HUDEP-2 (cell line): ENCODE measurements at regions not wholly inside any gene's neighbourhood (a gene's known extent, or its start where the extent isn't known, plus 50 kb on each side); places are given as distances from the start of the nearest gene placed in this dataset.
"Not testable (repeated sequence)": the region's sequence is repeated elsewhere in the genome, so short reads cannot be mapped to it uniquely, and the experiment has no call there.

ENCODE experiments used
- DNase-seq, 76 experiments: peaks; one replicate each; lab custom pipeline; 2025; ENCODE audit not compliant: unreplicated experiment in 76 of 76; lab: John Stamatoyannopoulos, UW

DNA sequence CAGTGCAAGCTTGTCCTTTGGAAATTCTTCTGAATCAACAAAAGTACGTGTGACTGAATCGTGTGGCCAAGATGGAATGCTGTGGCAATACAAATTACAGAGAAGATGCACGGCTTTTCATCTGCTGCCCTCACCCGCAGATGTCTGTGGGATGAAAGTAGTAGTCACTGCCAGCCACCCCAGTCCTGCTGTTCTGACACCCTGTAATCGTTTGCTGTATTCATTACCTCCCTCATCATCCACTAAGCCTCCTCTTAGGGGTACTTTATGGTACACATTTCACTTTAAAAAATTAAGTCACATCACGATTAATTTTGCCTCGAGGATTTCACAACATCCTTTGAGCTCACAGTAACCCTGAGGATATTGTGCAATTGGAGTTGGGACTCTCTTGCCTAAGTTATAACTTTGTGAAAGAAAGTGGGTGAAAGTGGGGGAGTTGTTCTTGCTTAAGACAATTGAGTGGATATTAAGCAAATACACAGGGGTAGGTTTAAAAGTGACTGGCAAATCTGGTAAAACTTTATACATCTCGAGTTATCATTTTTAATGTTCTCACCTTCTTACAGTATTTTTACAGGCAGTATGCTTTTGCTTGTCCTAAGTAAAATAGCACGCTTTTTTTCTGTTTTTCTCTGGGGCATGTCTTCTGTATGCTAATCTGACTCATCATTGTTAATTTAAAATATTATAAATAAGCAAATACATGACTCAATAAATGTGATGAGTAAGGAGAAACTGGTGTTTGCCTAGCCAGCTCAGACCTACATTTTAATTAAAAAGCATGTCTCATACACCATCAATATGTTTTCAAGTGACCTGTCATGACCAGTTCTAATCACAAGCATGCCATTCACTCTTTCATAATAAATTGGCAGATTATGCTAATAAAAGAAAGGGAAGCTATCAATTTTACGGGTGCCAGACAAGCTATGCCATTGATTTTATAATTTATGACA, 680.9 kb downstream of the IRS1 start:
- DNase-seq, result no peak

DNA sequence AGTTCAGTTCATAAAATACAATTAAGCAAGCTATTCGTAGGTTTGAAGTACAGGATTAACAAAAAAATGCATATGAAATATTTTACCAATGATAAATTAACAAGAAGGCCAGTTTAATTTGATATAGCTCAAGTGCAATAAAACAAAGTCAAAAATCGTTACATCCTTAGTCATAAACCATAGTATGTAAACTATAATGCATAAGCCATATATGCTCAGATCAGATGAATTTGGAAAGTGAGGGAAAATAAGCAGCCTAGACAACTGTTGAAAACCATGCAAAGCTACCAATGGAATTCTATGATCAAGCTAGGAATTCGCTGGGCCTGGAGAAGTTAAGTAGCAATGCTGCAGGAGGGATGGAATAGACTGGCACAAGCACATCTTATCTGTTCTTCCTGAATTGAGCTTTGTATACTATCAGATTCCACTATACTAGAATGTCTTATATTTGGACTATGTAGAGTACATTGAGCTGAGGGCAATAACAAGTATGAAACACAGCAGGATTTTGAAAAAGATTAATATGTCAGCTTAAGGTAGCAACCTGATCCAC, 682.0 kb downstream of the IRS1 start:
- DNase-seq, result no peak

DNA sequence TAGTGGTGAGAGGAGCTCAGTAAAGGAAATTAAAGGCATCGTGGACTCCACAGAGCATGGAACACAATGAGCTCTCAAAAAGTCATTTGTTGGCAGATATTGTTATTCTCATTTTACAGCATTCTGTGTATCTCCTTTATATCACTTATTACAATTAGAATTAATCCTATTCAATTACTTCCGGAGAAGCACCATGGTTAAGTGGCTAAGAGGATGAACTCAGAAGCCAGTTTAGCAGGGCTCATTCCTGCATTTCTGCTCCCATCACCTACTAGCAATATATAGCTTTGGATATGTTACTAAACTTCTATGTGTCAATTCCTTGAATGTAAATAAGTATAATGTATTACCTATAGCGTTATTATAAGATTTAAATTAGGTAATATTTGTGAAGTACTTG, 683.3 kb downstream of the IRS1 start:
- DNase-seq, result no peak

DNA sequence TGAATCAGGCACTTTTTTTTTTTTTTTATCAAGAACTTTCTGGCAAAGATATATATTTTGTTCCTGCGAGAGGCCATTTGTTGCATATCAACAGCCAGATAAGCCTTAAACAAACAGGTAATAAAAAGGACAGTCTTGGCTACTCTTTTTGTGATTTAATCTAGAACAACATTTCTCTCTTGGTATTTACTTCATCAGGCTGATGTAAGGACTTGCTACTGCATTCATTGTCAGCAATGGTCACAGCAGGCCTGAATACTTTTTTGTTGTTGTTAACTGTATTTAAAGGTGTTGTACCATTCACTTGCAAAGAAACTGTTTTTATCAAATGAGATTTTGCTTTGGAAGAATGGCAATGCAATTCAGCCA, 683.8 kb downstream of the IRS1 start:
- no peak for DNase-seq

DNA sequence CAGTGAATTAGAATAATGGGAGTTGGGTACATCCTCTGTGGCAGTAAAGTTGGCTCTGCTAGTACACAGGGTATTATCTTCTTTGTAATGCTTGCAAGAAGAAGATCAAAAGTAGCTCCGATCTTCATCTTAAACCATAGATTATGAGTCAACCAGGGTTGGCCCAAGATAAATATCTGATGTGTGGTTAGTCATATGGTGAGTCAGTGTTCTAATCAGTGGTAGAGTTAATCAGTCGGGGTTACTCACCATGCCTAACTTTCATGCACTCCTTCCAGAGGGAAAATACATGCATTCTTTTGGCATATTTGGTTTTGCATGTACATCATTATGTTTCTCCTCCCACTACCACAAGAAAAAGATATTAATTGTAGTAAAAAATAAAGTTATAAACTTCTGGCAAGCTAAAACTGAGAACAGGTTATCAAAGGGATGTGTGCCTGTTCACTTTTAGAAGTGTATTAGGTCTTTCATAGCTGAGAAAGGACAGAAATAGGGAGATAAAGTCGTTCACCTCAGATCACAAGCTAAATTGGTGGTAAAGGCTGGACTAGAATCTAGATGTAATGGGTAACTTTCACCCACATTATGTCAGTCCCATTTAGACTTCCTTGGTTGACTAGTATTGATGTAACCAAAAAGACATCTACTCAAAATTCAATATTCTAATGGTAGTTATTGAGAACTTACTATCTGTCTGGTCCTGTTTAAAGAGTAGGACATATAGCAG, 684.4 kb downstream of the IRS1 start:
- DNase-seq, result peak in 5 of 76 experiments; percentile 1 to 27 (median 2)

DNA sequence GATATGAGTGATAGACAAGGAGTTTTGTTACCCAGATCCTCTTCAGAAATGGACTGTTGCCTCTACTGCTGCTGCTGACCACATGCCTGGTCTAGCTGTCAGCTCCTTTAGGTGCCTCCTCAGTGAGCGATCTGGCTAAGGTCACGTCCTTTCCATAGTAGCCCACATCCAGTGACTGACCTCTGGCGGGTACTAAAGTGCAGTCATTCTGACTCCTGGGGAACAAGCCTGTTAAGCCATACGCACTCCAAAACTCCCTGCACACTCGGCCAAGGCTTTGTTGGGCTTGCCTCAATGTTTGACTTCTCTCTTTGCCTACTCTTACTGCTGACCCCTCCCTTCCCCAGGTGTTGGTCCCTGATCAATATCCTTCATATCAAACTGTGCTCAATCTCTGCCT, 685.2 kb downstream of the IRS1 start:
- no peak for DNase-seq

DNA sequence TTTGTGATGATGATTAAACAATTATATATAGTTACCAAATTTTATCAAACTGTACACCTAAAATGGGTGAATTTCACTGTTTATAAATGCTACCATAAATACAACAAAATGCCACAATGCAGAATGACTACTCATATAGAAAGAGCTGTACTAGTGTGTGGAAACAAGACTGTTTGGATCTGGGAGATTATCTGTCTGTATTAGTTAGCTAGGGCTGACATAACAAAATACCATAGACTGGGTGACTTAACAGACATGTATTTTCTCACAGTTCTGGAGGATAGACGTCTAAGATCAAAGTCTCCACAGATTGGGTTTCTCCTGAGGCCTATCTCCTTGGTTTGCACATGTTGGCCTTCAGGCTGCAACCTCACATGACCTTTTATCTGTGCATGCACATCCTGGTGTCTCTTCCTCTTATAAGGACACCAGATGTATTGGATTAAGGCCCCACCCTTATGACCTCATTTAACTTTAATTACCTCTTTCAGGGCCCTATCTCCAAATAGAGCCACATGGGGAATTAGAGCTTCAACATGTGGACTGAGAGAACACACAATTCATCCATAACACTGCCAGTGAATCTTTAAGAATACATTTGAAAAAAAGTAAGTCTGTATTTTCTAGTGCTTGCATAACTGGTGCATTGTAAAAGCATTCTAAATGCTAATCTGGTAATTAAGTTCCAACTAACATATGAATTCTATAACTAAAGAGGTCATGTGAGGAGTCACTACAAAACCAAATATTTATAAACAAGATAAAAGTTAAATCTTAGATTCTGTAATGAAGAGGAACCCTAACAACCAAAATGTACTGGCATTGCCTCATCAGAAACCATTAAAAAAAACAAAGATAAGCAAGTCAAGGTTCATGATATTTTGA, 699.6 kb downstream of the NYAP2 start:
- peak in 9 of 76 experiments; percentile 0 to 41 (median 13) for DNase-seq

DNA sequence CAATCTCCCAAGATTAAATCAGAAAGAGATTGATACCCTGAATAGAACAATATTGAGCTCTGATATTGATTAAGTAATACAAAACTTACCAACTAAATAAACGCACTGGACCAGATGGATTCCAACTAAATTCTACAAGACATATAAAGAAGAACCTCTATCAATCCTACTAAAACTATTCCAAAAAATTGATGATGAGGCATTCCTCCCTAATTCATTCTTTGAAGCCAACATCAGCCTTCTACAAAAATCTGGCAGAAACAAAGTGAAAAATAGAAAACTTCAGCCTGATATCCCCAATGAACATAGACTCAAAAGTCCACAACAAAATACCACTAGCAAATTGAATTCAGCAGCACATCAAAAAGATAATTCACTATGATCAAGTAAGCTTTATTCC, 695.5 kb downstream of the NYAP2 start:
- DNase-seq, result no peak

DNA sequence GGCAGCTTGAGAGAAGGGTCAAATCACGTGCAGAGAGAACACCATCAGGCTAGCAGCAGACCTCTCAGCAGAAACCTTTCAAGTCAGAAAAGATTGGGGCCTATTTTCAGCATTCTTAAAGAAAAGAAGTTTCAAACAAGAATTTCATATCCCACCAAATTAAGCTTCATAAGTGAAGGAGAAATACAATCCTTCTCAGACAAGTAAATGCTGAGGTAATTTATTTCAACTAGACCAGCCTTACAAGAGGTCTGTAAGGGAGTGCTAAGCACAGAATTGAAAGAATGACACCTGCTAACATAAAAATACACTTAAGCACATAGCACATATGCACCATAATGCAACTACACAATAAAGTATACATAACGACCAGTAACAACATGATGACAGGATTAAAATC, 693.9 kb downstream of the NYAP2 start:
- DNase-seq, result no peak

DNA sequence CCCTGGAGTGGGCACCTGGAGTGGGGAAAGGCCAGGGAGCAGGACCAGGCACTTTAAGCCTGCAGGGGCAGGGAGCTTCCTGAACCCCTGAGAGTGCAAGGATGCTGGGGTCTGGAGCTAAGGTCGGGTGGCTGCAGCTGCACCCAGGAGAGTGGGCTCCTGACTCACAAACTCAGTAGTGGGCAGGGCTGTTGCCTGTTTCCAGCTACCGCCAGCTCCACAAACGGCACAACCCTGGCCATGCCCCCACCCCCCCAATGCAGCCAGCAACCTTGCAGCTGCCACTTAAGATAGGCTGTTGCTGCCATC, 688.8 kb downstream of the NYAP2 start:
- no peak for DNase-seq

DNA sequence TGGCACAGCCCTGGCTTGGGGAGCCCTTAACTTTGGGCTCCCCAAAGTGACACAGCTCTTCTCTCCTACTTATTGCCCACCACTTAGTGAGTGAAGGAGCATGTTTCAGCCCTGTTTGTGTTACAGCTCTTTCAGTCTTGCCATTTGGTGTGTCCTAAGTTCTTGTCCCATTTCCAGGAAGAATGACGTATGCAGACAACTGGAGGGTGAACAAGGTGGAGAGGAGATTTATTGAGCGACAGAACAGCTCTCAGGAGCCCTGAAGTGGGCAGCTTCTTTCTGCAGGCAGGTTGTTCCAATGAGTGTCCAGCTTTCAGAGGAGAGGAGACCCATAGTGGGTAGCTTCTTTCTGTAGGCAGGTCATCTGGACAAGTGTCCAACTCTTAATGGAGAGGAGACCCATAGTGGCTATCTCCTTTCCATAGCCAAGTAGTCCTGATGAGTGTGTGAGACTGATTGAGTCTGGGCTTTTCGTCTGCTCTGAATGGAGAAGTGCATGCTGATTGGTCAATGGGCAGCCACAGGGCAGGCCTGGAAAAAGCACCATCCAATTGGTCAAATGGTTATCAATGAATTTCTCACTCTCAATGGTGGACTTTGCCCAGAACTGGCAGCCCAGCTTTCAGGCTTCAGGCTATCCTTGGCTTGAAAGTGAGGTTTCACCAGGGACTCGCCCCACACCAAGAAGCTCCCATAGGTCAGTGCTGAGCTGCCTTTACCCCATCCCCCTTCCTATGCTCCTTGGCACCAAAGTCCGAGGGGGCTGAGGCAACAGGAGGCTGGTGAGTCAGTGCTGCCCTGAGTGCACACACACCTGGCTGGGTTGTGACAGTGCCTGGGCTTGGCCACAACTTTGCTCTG, 688.2 kb downstream of the NYAP2 start:
- no peak for DNase-seq

DNA sequence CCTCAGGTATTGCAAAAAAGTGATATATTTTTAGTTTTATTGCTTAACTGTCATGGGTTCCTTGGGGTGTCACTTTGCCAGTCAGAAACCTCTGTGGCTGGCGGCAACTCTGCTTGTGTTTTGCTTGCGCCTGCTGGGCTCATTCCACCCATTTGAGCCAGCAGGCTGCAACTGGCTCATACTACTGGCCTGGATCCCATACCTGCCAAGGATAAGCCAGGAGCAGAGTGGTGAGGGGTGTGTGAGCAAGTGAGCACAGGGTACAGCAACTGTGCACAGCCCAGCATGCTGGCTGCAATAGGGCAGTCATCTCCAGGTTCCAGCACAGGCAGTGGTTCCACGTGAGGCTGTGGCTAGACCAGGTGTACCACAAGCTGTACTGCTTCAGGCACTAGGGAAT, 687.5 kb downstream of the NYAP2 start:
- no peak for DNase-seq

DNA sequence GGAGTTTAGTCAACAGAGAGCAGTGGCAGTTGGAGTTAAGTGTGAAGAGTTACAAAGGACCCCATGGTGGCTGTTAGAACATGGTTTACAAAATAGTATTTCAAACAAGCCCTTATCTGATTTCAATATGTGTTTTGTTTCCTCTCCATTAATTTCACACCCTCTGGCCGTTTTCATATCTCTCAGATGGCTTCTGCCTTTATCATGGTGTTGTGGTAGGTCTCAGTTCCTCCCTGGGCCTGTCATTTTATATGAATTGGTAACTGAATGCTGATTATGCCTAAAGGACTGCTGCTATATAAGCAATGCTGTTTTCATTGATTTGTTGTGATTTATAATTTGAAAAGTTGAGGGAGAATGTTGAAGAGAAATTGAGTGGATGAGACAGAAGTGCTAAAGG, 686.7 kb downstream of the NYAP2 start:
- DNase-seq, result no peak

DNA sequence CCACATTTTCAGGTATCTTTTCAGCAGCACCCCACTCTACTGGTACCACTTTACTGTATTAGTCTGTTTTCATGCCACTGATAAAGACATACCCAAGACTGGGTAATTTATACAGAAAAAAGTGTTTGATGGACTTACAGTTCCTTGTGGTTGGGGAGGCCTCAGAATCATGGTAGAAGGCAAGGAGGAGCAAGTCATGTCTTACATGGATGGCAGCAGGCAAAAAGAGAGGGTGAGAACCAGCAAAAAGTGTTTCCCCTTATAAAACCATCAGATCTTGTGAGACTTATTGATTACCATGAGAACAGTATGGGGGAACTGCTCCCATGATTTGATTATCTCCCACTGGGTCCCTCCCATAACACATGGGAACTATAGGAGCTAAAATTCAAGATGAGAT, 685.9 kb downstream of the NYAP2 start:
- DNase-seq, result not testable (repeated sequence)

DNA sequence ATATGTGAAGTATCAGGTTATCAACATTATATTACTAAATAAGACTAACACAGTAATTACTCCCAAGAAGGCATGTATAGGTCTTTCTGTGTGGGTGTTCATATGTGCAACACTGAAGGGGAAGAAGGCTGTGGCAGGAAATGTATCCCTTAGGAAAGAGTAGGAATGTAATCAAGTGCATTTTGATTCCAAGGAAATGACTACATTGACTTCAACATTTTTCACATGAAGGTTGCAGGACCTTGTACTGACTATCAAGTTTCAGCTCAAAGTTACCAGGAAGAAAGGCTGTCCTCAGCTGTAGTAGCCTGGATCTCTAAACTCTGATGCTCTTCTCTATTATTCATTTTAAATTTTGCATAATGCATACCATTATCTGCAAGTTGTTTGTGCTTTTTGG, 680.8 kb downstream of the NYAP2 start:
- DNase-seq, result no peak

DNA sequence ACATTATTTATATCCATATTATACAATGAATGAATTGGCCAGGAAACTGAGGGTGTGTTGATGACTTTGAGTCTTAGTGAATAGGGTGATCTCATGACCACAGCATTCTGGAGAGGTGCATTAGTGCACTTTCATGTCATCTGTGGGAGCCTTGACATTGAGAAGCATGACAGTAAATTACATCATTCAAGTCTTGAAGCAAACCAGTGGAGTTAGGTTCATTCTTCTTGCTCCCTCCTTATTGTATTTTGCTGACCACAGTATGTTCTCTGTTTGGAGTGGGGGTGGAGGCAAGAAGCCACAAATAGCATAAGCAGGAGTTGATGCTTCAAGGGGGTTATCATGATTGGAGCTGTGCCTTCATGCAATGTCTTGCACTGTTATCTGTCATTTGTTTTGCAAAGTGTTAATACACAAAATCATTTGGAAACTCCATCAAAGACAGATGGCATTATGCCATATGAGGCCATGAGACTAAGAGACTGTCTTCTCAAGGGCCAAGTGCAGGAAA, 680.2 kb downstream of the NYAP2 start:
- DNase-seq, result no peak

DNA sequence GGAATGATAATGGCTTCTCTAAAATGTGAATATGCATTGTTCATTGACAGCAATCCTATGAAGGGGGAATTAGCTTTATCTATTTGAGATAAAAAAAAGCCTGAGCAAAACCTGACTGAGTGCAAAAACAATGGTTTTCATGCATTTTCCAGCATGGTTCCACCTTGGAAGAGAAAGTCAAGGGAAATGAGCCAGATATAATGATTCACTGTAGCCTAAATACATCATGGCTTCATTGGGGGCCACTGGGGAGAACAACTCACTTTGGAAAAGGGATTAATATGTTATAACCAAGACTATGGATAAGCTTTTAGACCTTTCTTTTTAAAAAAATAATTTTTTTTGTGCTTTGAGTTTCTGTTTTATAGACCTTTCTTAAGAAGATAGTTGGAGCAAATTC, 679.7 kb downstream of the NYAP2 start:
- DNase-seq, result no peak

DNA sequence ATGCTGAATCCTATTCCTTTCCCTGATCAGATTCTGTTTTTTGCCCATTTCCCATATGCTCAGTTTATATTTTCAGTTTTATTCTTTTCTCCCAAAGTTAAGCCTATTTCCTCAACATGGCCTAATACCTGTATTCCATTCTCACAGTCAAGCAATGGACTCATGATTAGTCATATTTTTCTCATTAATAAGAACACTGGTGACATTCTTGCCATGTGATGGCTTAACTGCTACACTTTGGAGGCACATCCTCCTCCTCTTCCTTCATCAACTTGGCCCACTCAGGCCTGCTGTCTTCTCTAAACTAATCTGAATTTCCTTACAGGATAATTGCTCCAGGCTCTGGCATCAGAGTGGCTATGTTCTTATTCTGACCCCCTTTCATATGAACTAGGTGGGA, 679.2 kb downstream of the NYAP2 start:
- no peak for DNase-seq

DNA sequence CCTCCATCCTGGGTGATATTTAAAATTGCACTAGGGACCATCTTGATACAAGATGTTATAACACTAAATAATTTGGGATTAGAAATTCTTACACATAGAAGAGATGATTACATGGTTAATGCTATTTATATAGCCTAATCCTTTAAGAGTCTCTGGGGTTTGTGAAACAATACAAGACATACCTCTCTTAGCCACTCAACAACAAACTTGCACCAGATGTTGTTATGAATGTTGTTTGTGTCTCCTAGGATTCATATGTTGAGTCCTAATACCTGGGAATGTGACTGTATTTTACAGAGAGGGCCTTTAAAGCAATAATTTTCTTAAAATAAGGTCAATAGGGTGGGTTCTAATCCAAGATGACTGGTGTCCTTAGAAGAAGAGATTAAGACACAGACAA, 678.3 kb downstream of the NYAP2 start:
- no peak for DNase-seq

DNA sequence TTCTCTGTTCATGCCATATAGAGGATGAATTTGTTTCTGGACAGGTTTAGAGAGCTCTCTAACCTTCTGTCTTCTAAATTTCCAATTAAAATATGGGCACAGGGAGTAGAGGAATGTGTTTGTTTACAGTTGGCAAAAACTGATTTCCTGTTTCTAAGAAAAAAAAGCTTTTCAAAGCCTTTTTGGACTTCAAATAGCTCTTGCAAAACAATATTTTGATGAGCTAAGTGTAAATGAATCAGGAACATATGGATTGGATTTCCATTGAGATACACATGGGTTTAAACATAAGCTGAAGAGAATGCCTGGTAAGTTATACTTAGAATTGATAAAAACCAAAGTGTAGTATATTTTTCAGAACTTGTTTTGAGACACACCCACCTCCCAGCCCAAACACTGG, 677.5 kb downstream of the NYAP2 start:
- no peak for DNase-seq
